Fibroblast of pulmonary artery (primary cell): ENCODE measurements at regions not wholly inside any gene's neighbourhood (a gene's known extent, or its start where the extent isn't known, plus 50 kb on each side); places are given as distances from the start of the nearest gene placed in this dataset.

Experiments used
- DNase-seq: peaks from one replicate; pipeline ENCODE4 v3.0.0-alpha.2; 2010; ENCODE audit warnings: low read depth
- H3K4me3 ChIP-seq: replicated peaks from 2 replicates; pipeline ENCODE4 v1.5.1; 2011; ENCODE audit warnings: low read depth, mild to moderate bottlenecking, control low read depth, low read length, moderate library complexity
- TF ChIP-seq, protein P1 (sequence below): IDR thresholded peaks from 2 replicates; pipeline ENCODE4 v1.5.1; 2011; ENCODE audit warnings: mild to moderate bottlenecking, control low read depth, low read length, inconsistent platforms; ENCODE audit errors: missing control alignments

- DNase-seq, result peak; percentile 100
- H3K4me3 ChIP-seq, result no peak overlapping the region
- TF ChIP-seq, protein P1, sequence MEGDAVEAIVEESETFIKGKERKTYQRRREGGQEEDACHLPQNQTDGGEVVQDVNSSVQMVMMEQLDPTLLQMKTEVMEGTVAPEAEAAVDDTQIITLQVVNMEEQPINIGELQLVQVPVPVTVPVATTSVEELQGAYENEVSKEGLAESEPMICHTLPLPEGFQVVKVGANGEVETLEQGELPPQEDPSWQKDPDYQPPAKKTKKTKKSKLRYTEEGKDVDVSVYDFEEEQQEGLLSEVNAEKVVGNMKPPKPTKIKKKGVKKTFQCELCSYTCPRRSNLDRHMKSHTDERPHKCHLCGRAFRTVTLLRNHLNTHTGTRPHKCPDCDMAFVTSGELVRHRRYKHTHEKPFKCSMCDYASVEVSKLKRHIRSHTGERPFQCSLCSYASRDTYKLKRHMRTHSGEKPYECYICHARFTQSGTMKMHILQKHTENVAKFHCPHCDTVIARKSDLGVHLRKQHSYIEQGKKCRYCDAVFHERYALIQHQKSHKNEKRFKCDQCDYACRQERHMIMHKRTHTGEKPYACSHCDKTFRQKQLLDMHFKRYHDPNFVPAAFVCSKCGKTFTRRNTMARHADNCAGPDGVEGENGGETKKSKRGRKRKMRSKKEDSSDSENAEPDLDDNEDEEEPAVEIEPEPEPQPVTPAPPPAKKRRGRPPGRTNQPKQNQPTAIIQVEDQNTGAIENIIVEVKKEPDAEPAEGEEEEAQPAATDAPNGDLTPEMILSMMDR, result no peak
Measured at GRCh38 chr1:96865731-96866685, 144.4 kb downstream of the PTBP2 start.

- H3K4me3 ChIP-seq, result no peak overlapping the region
- TF ChIP-seq, protein P1, result no peak
- DNase-seq, result no peak
Measured at GRCh38 chr1:96872757-96873156, 151.2 kb downstream of the PTBP2 start.

GRCh38 chr1:96878640-96879039 lies 157.1 kb downstream of the PTBP2 start:
- TF ChIP-seq, protein P1, result no peak
- no peak for DNase-seq
- H3K4me3 ChIP-seq, result no peak overlapping the region

- TF ChIP-seq, protein P1, result no peak
- H3K4me3 ChIP-seq, result no peak overlapping the region
- DNase-seq, result no peak
Measured at GRCh38 chr1:96880626-96881025, 159.0 kb downstream of the PTBP2 start.

GRCh38 chr1:96882096-96882495 lies 160.5 kb downstream of the PTBP2 start:
- no peak for DNase-seq
- TF ChIP-seq, protein P1, result no peak
- H3K4me3 ChIP-seq, result no peak overlapping the region

- H3K4me3 ChIP-seq, result no peak overlapping the region
- DNase-seq, result no peak
- TF ChIP-seq, protein P1, result no peak
Measured at GRCh38 chr1:96886474-96886873, 164.9 kb downstream of the PTBP2 start.
